SK-N-DZ (cell line): ENCODE measurements at regions not wholly inside any gene's neighbourhood (a gene's known extent, or its start where the extent isn't known, plus 50 kb on each side); places are given as distances from the start of the nearest gene placed in this dataset.
"Not testable (repeated sequence)": the region's sequence is repeated elsewhere in the genome, so short reads cannot be mapped to it uniquely, and the experiment has no call there.

ENCODE experiments used
- DNase-seq: peaks from one replicate; pipeline ENCODE4 v3.0.0-alpha.2; 2015; ENCODE audit warnings: low spot score

GRCh38 chr7:65146118-65146914, 139.8 kb upstream of the ERV3-1 start:
- DNase-seq = not testable (repeated sequence)

- not testable (repeated sequence) for DNase-seq
Observed at GRCh38 chr7:65145710-65146109, 139.2 kb upstream of the ERV3-1 start.

- not testable (repeated sequence) for DNase-seq
Observed at GRCh38 chr7:65145008-65145407, 138.5 kb upstream of the ERV3-1 start.

- not testable (repeated sequence) for DNase-seq
Observed at GRCh38 chr7:65144557-65144956, 138.1 kb upstream of the ERV3-1 start.

GRCh38 chr7:65144119-65144518, 137.6 kb upstream of the ERV3-1 start:
- not testable (repeated sequence) for DNase-seq

GRCh38 chr7:65141894-65142293, 135.4 kb upstream of the ERV3-1 start:
- DNase-seq = not testable (repeated sequence)

- not testable (repeated sequence) for DNase-seq
Observed at GRCh38 chr7:65141405-65141778, 134.9 kb upstream of the ERV3-1 start.

GRCh38 chr7:65140543-65141404, 134.3 kb upstream of the ERV3-1 start:
- not testable (repeated sequence) for DNase-seq

GRCh38 chr7:65136850-65137249, 130.4 kb upstream of the ERV3-1 start:
- DNase-seq = not testable (repeated sequence)

GRCh38 chr7:65133087-65133486, 126.6 kb upstream of the ERV3-1 start:
- DNase-seq = not testable (repeated sequence)

GRCh38 chr7:65132256-65132655, 125.8 kb upstream of the ERV3-1 start:
- not testable (repeated sequence) for DNase-seq

GRCh38 chr7:65127364-65127763, 120.9 kb upstream of the ERV3-1 start:
- DNase-seq = not testable (repeated sequence)

GRCh38 chr7:65124600-65124999, 118.1 kb upstream of the ERV3-1 start:
- not testable (repeated sequence) for DNase-seq

- DNase-seq = not testable (repeated sequence)
Observed at GRCh38 chr7:65105650-65106203, 99.2 kb upstream of the ERV3-1 start.

GRCh38 chr7:65100499-65100898, 94.0 kb upstream of the ERV3-1 start:
- not testable (repeated sequence) for DNase-seq

- not testable (repeated sequence) for DNase-seq
Observed at GRCh38 chr7:65081669-65082055, 75.2 kb upstream of the ERV3-1 start.

- DNase-seq = peak; percentile 93
Observed at GRCh38 chr7:65080799-65081668, 74.5 kb upstream of the ERV3-1 start.

- not testable (repeated sequence) for DNase-seq
Observed at GRCh38 chr7:65074959-65075358, 68.5 kb upstream of the ERV3-1 start.

GRCh38 chr7:65073160-65073559, 66.7 kb upstream of the ERV3-1 start:
- not testable (repeated sequence) for DNase-seq

- not testable (repeated sequence) for DNase-seq
Observed at GRCh38 chr7:65071854-65072431, 65.5 kb upstream of the ERV3-1 start.

GRCh38 chr7:65069476-65069875, 63.0 kb upstream of the ERV3-1 start:
- not testable (repeated sequence) for DNase-seq
